WTC11 (cell line): ENCODE measurements at regions not wholly inside any gene's neighbourhood (a gene's known extent, or its start where the extent isn't known, plus 50 kb on each side); places are given as distances from the start of the nearest gene placed in this dataset.

ENCODE experiments used
- GABPB1 ChIP-seq: sonication (generic); formaldehyde crosslinking; IDR thresholded peaks from 2 replicates; pipeline ENCODE4 v1.8.1; 2023; ENCODE audit warnings: mild to moderate bottlenecking, missing genetic modification reagents
- JAZF1 ChIP-seq: fragments of 250-450 bp; sonication (Bioruptor Pico); IDR thresholded peaks from 2 replicates; pipeline ENCODE4 v1.9.0; 2021; ENCODE audit warnings: moderate library complexity, mild to moderate bottlenecking, inconsistent platforms
- TF ChIP-seq, protein P1 (sequence below): fragments of 200-600 bp; IDR thresholded peaks from 2 replicates; pipeline ENCODE4 v1.8.0; 2022; ENCODE audit warnings: antibody characterized with exemption

GRCh38 chr4:26029568-26030131, 115.6 kb downstream of the SMIM20 start:
- TF ChIP-seq JAZF1 (CRISPR knock-in tag), result no peak
- TF ChIP-seq, protein P1, sequence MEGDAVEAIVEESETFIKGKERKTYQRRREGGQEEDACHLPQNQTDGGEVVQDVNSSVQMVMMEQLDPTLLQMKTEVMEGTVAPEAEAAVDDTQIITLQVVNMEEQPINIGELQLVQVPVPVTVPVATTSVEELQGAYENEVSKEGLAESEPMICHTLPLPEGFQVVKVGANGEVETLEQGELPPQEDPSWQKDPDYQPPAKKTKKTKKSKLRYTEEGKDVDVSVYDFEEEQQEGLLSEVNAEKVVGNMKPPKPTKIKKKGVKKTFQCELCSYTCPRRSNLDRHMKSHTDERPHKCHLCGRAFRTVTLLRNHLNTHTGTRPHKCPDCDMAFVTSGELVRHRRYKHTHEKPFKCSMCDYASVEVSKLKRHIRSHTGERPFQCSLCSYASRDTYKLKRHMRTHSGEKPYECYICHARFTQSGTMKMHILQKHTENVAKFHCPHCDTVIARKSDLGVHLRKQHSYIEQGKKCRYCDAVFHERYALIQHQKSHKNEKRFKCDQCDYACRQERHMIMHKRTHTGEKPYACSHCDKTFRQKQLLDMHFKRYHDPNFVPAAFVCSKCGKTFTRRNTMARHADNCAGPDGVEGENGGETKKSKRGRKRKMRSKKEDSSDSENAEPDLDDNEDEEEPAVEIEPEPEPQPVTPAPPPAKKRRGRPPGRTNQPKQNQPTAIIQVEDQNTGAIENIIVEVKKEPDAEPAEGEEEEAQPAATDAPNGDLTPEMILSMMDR, result no peak
- no peak for TF ChIP-seq GABPB1 (CRISPR knock-in tag)
